GM11168 (cell line): ENCODE measurements at regions not wholly inside any gene's neighbourhood (a gene's known extent, or its start where the extent isn't known, plus 50 kb on each side); places are given as distances from the start of the nearest gene placed in this dataset.
"Not testable (repeated sequence)": the region's sequence is repeated elsewhere in the genome, so short reads cannot be mapped to it uniquely, and the experiment has no call there.

Source experiments
- in situ Hi-C: fragments of 300-500 bp; cut with MboI; formaldehyde crosslinking; loops from one replicate; pipeline ENCODE4 v1.12.0; 2022; ENCODE audit warnings: low sequenced_read_pairs; ENCODE audit not compliant: unreplicated experiment

DNA sequence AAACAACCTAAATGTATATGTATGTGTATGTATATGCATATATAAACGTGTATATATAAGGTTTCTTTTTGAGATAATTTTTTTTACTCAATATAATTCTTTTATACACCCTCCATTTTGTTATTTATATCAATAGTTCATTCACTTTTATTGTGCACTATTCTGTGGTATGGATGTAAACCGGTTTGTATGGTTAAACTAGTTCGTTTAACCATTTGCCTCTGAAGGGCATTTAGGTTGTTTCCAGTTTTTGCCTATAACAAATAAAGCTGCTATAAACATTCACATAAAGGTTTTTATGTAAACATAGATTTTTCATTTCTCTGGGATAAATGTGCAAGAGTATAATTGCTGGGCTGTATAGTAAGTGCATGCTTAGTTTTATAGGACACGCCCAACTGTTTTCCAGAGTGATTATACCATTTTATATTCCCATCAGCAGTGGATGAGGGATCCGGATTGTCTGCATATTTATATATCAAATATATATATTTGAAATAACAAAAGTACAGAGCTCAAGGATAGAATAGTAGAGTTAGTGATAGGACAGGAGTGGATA is 380.3 kb downstream of the TSHZ3 start:
- in situ Hi-C loops = no loop called here

DNA sequence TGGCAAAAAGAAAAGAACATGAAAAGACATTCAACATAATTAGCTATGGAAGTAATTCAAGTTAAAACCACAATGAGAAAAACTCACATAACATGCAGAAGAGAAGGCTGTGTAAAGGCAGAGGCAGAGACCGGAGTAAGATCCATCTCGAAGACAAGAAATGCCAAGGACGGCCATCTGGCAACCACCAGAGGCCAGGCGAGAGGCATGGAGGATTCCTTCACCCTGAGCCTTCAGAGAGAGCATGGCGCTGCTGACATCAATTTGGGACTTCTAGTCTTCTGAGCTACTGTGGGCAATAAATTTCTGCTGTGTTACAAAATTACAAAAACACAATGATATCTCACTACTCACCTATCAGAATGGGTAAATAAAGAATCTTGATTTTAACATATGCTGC is 381.0 kb downstream of the TSHZ3 start:
- in situ Hi-C loops = no loop called here

DNA sequence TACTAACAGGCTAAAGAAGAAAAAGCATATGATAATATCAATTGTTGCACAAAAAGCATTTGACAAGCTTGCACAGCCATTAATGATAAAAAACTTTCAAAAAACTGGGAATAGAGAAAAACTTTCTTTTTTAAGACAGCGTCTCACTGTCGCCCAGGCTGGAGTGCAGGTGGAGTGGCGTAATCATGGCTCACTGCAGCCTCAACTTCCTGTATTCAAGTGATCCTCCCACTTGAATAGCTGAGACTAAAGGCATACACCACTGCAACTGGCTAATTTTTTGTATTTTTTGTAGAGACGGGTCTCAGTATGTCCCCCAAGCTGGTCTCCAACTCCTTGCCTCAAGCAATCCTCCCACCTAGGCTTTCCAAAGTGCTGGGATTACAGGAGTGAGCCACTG is 382.8 kb downstream of the TSHZ3 start:
- in situ Hi-C loops = no loop called here

DNA sequence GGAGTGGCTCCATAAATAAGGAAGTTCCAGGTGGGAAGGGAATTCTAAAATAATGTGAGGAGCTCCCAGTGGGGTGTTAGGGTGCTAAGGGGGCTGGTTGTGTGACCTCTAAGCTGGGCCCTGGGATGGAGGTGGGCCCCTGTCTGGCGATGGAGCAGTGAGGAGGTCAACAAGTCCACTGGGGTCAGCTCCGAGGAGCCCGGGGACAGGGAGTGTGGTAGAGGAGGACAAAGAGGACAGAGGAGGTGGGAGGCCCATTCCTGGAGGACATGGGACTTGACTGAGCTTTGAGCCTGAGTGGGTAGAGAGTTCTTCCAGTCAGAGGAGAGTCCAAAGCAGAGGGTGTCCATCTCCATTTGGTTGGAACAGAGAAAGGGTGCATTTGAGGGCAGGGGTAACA is 390.2 kb downstream of the TSHZ3 start:
- in situ Hi-C loops = no loop called here

DNA sequence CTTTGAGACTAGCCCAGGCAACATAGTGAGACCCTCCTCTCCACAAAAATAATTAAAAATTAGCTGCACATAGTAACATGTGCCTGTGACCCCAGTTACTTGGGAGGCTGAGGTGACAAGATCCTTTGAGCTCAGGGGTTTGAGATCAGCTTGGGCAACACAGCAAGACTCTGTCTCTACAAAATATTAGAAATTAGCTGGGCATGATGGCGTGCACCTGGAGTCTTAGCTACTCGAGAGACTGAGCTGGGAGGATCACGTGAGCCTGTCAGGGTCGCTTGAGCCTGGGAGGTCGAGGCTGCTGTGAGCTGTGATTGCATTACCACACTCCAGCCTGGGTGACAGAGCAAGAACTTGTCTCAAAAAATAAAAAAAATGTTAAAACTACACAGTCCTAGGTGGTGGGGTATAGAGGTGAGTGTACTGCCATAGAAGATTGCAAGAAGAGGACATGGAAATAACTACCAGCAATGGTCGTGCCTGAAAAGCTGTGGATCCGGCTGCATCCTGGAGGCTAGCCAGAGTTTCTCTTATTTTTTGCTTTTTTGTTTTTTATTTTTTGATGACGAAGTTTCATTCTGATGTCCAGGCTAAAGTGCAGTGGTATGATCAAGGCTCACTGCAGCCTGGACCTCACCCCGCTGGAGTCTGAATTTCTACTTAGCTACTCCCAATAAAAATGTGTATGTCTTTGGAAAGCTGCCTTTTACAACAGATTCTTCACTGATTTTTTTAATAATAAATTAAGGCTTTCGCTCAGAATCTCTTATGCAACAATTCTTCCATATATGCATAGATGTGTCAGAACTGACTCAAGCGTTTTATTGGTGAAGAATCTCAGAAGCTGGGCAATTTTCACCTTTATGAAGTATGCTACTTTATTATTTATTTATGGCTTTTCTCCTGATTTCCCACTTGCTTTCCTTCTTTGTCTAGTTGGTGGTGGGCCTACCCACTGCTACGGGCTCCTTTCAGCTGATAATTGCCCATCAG is 393.8 kb downstream of the TSHZ3 start:
- in situ Hi-C loops = no loop called here

DNA sequence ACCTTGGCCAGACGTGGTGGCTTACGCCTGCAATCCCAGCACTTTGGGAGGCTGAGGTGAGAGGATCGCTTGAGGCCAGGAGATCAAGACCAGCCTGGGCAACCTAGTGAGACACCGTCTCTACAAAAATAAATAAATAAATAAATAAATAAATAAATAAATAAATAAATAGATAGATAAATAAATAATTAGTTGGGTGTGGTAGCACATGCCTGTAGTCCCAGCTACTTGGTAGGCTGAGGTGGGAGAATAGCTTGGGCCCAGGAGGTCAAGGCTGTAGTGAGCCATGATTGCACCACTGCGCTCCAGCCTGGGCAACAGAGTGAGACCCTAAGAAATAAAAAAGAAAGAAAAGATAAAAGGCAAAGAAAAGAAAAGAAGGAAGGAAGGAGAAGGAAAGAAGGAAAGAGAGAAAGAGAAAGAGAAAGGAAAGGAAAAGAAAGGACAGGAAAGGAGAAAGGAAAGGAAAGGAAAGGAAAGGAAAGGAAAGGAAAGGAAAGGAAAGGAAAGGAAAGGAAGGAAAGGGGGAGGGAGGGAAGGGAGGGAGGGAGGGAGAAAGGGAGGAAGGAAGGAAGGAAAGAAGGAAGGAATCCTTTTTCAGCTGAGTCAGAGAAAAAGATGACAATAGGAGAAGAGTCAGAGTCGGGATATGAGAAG is 404.8 kb downstream of the TSHZ3 start:
- in situ Hi-C loops = not testable (repeated sequence)

DNA sequence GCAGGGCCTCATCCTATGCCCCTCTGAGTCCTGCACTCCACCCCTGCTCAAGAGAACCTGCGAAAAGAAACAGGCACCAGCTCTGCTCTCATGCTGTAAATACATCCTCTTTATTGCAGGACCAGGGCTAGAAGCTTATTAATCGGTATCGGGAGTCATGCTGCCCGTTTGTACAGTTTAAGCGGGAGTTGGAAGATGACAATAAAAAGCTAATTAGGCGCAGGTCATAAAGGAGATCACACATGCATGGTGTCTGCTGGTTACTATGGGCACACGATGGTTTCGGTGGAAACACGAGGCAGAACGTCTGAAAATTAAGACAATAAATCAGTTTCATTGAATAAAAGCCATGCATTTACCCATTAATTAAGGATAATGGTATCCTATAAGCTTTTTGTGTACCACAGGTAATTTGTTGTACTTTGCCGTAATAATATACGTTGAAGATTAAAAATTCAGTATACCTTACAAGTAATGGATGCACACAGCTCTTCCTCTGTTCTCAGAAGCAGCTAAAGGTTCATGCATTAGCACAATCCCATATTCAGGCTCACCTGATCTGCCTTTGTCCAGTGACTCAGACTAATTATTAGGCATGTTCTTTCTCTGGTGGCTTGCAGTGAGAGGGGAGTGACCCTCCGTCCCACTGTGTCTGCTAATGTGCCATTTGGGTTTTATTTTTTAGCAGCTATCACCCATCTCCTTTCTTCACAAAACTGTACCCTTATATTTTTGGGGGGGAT is 406.0 kb downstream of the TSHZ3 start:
- in situ Hi-C loops = no loop called here

DNA sequence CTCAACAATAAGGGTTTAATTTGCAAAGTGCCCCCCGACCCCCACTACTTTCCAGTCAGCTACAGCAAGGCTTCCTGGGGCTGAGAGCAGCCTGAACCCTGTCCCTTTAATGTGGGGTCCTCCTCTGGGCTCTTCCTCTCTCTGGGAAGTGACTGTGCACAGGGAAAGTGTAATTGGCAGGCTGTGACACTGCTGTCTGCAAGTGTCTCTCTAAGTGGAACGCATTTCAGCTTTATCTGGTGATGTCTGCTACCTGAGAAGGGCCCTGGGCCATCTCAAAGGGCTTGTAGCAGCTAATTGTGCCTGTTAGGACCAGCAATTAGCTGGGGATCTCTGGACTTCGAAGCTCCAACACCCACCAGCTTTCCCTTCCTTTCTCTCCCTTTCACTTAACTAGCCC is 406.6 kb downstream of the TSHZ3 start:
- in situ Hi-C loops = no loop called here

DNA sequence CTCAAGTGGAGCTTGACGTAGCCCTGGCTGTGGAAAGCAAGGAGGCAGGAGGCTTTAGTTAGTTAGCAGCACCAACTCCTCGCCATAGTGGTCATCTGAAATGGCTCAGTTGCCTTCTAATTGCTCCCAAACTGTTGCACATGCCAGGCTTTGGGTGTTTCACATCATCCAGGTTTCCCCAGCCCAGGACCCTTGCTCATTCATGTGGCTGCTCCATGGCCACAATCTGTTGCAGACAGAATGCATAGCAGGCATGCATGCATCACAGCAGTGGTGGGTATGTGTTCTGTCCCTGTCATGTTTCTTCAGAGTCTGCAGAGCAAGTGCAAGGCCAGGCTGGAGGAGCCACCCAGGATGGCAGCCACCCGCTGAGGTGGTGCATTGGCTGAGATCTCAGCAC is 407.6 kb downstream of the TSHZ3 start:
- in situ Hi-C loops = no loop called here

DNA sequence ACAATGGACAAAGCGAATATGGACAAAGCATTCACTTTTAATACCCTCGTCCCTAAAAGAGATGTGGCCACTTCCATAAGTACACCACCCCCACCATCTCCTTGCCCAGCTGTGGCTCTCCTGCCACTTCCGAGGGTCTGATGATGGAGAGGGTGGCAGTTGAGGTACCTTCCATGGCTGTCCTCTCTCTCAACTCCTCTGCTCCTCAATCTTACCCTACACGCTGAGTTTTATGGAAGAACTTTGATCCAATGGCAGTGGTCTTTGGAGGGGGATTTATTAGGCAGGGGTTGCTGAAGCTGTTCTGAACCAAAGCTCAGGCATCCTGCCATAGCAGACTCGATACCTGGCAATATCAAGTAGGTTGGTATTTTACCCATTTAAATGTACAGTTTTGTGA is 413.0 kb downstream of the TSHZ3 start:
- in situ Hi-C loops = no loop called here

DNA sequence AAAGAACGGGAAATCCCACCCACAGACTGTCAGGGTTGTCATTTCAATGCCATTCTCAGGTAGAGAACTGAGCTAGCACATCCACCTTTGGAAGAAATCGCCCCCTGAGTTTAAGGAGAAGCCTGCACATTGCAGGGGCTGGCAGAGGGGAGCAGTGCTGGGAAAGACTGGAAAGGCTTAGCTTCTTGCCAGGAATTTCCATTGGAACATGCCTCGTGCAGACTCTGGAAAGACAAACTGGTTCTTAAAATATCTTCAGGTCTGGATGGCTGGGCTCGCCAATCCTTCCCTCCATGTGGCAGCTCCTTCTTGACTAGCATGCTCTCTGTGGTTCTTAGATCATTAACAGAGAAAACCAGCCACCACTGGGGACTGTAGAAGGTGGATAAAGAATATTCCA is 414.1 kb downstream of the TSHZ3 start:
- in situ Hi-C loops = no loop called here

DNA sequence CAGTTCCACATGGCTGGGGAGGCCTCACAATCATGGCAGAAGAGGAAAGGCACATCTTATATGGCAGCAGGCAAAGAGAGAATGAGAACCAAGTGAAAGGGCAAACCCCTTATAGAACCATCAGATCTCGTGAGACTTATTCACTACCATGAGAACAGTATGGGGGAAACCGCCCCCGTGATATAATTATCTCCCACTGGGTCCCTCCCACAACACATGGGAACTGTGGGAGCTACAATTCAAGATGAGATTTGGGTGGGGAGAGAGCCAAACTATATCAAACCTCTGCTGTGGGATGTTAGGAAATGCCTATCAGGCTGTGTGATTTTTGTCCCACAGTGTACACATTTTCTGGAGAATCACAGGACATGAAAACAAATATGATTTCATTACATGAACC is 415.8 kb downstream of the TSHZ3 start:
- in situ Hi-C loops = not testable (repeated sequence)

DNA sequence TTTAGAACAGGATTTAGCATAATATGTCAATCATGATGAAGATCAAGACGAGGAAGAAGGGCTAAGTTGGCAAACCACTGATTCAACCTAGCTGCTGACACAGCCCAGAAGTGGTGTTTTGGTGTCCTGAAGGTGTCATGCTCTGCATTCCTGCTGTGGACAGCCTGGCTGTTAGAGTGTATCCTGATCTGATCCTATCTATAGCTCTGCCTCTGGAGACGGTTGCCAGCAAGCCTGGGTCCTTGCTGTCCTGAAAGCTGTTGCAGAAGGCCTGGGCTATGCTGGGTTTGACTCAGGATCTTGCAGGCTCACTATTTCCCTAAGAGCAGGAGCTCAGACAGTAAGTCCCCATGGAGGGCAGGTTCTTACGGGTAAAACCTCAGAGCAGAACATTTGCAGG is 416.4 kb downstream of the TSHZ3 start:
- in situ Hi-C loops = no loop called here

DNA sequence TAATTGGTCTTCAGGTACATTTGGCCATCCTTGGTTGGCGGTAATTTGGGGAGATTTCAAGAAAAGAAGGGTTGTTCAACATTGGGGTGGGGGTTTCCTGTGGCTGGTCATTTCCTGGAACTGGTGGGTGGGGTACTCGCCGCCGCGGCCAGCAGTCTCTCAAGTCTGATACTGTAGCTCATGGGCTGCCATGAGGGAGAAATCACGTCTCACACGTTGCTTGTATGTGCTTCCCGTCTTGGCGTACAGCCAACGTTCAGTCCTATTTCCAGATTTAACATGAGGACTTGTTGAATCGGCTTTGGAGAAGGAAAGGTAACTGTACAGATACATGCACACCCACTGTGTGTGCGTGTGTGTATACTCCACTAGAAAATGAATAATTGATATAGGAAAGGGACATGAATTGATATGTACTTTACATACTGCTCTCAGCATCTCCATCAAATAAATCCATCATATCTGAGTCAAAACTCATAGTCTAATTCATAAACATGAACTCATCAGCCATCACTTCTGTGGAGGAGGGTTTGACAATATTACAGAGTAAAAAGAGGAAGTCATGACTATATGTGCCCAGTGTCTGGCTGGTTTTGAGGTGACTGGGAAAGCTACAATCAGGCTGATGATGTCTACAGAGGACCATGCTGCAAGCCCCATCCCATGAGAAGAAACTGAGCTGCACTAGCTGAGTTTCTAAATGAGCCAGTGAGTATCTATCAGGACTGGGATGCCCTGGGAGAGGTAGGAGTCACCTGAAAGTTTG is 418.1 kb downstream of the TSHZ3 start:
- in situ Hi-C loops = no loop called here

DNA sequence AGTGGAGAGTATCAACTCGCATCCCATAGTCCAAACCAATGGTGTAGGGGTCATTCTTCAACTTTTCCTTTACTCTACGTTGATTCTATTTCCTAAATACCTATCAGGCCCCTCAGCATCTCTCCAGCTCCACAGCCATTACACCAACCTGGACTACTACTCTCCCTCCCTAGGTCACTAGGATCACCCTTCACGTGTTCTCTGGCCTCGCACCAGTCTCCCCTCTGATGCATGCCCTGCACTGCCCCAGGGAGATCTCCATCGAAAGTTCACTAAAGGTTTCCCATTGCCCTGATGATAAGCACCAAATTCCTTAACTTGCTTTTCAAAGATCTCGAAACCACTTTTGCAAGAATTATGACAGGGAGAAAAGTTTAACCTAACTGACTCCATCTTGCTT is 421.5 kb downstream of the TSHZ3 start:
- in situ Hi-C loops = no loop called here

DNA sequence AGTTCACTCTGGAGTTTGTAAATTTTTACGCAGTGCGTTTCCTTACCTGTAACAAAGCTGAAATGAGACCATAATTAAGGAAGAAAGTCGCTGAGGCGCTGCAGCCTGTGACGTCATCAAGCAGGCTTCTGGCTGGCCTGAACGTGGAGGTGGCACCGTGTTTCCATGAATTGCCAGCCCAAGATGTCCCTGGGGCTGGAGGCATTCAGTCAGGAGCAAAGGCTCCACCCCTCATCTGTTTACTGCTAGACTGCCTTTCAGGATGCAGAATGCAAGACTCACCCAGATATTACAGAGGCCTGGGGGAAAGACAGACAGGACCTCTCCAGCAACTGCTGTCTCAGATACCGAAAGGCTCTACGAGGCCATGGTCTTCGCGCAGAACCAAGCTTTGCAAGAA is 424.6 kb downstream of the TSHZ3 start:
- in situ Hi-C loops = no loop called here

DNA sequence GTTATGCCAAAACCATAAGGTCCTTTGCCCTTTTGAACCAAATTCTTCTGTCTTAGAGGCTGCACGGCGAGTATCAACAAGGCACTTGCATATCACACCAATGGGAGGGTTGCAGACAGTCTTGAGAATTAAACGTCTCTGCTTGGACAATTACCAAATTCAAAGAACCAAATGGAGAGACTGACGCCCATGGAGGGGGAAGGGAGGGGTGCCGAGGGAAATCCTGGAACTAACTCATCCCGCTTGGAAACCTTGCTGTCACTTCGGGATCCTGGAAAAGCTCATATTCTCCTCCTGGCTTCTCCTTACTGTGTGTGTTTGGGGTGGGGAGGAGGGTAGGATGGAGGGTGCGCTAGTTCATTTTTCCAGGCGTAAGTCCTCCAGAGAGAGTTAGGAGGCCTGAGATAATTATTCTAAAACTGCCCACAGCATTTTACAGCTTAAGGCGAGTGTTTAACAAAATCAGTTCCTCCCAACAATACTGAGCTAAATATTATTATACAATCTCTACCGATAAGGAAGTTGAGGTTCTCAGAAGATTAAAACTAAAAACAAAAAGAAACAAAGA is 425.1 kb downstream of the TSHZ3 start:
- in situ Hi-C loops = no loop called here

DNA sequence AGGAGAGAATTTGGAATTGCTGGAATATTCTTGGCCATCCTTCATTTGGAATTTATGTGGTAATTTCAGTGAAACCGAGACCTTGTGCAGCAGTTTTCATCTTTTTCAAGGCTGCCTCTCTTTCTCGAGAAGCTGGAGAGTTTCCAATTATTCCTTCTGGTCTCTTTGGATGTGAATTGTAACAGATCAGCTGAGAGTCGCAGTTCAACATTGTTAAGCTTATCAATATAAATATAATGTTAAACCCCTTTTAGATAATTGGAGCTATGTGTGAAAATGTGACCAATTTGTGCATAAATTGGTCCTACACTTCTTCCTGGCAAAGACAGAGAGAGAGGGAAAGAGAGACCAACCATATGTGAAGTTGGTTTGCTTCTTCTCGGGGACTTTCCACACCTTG is 425.6 kb downstream of the TSHZ3 start:
- in situ Hi-C loops = no loop called here

DNA sequence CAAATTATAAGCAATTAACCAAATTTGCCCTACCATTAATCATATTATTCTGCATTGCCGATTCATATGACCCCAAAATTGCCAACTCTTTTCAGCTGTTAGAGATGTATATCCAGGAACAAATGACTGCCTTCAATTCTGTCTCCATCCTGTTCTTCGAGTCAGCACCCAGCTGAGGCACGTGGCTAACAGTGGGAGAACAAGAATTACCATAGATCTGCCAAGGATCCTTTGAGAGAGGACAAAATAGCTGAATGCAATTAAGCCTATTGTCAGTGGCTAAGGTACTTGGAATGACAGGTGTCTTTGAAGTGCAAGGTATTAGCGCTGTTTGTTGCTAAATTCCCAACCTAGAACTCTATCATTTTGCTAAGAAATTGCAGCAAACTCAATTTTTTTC is 426.1 kb downstream of the TSHZ3 start:
- in situ Hi-C loops = no loop called here

DNA sequence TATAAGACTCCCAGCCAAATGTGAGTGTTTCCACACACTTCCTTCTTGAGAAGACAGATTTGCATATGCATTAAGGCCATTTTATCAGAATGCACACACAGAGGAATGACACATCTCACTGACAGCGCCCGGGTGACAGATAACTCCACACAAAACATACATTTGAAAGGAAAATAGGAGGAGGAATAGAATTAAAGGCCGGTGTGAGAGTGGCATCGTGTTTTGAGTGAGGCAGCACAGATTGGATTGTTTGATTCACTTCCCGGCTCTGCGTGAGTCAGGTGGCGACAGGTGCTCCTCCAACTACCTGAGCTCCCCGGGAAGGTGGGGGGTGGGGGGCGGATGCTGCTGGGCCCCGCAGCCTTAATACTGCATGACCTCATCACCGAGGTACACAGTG is 429.0 kb downstream of the TSHZ3 start:
- in situ Hi-C loops = no loop called here
